Bronchial epithelial cell (primary cell): ENCODE measurements at regions not wholly inside any gene's neighbourhood (a gene's known extent, or its start where the extent isn't known, plus 50 kb on each side); places are given as distances from the start of the nearest gene placed in this dataset.

Source experiments
- DNase-seq: peaks from one replicate; pipeline ENCODE4 v3.0.0-alpha.2; 2010; ENCODE audit warnings: low read depth
- FAIRE-seq: peaks from 2 replicates; lab custom pipeline; 2011; peaks lifted over from hg19 to GRCh38; lab: Jason Lieb, UNC
- H3K27me3 ChIP-seq: 2 replicates; pipeline ENCODE4 v1.5.1; 2011; ENCODE audit warnings: low read length; ENCODE audit not compliant: control insufficient read depth, insufficient read depth
- H3K36me3 ChIP-seq: 2 replicates; pipeline ENCODE4 v1.5.1; 2011; ENCODE audit warnings: low read length; ENCODE audit not compliant: control insufficient read depth, insufficient read depth
- H3K4me3 ChIP-seq: 2 replicates; pipeline ENCODE4 v1.5.1; 2011; ENCODE audit warnings: mild to moderate bottlenecking, low read depth, low read length, control low read depth
- TF ChIP-seq, protein P1 (sequence below): IDR thresholded peaks from 2 replicates; pipeline ENCODE4 v1.5.1; 2011; ENCODE audit warnings: mild to moderate bottlenecking, moderate library complexity, low read length, control low read depth, inconsistent platforms; ENCODE audit not compliant: insufficient read depth, severe bottlenecking

DNA sequence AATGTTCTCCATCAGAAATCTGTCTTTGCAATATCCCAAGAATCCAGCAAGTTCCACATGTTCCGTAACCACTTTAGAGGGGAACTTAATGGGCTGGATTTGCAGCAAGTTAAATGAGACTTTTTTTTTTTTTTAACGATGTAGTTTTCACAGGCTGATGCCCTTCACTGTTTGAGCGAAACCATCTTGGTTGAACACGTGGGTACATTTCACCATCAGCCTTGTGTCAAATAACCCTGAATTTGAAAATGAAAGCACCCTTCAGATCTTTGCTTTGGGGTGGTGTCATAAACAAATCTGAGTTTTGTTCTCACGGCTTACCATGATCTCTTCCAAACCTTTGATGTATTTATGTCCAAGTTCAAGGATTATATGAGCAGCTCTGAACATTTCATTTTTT lies 73.7 kb upstream of the EXOC2 start:
- H3K36me3 ChIP-seq = no peaks in the 10 kb centered on the region
- DNase-seq (no peak), FAIRE-seq (no peak)
- TF ChIP-seq, protein P1, sequence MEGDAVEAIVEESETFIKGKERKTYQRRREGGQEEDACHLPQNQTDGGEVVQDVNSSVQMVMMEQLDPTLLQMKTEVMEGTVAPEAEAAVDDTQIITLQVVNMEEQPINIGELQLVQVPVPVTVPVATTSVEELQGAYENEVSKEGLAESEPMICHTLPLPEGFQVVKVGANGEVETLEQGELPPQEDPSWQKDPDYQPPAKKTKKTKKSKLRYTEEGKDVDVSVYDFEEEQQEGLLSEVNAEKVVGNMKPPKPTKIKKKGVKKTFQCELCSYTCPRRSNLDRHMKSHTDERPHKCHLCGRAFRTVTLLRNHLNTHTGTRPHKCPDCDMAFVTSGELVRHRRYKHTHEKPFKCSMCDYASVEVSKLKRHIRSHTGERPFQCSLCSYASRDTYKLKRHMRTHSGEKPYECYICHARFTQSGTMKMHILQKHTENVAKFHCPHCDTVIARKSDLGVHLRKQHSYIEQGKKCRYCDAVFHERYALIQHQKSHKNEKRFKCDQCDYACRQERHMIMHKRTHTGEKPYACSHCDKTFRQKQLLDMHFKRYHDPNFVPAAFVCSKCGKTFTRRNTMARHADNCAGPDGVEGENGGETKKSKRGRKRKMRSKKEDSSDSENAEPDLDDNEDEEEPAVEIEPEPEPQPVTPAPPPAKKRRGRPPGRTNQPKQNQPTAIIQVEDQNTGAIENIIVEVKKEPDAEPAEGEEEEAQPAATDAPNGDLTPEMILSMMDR = no peak
- no peak overlapping the region for H3K4me3 ChIP-seq
- no peaks in the 10 kb centered on the region for H3K27me3 ChIP-seq

DNA sequence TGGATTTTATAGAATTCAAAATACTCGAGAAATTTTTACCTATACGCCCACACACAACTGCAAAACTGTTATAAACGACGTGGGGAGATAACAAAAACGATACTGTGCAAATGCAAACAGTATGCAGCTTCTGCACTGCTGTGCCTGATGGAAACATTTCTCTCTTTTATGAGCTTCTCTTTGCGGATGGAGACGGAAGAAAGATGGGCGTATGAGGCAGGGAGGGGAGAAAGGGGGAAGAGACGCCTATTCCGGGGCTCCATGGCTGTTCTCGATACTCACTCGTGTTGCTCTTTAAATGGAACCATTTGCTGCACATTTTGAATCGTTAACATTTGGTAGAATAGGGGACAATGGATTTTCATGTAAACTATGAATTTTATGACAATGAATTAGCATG lies 69.1 kb upstream of the EXOC2 start:
- TF ChIP-seq, protein P1 = no peak
- no peak overlapping the region for H3K4me3 ChIP-seq
- H3K36me3 ChIP-seq = no peaks in the 10 kb centered on the region
- no peak for DNase-seq
- no peaks in the 10 kb centered on the region for H3K27me3 ChIP-seq
- FAIRE-seq = no peak

DNA sequence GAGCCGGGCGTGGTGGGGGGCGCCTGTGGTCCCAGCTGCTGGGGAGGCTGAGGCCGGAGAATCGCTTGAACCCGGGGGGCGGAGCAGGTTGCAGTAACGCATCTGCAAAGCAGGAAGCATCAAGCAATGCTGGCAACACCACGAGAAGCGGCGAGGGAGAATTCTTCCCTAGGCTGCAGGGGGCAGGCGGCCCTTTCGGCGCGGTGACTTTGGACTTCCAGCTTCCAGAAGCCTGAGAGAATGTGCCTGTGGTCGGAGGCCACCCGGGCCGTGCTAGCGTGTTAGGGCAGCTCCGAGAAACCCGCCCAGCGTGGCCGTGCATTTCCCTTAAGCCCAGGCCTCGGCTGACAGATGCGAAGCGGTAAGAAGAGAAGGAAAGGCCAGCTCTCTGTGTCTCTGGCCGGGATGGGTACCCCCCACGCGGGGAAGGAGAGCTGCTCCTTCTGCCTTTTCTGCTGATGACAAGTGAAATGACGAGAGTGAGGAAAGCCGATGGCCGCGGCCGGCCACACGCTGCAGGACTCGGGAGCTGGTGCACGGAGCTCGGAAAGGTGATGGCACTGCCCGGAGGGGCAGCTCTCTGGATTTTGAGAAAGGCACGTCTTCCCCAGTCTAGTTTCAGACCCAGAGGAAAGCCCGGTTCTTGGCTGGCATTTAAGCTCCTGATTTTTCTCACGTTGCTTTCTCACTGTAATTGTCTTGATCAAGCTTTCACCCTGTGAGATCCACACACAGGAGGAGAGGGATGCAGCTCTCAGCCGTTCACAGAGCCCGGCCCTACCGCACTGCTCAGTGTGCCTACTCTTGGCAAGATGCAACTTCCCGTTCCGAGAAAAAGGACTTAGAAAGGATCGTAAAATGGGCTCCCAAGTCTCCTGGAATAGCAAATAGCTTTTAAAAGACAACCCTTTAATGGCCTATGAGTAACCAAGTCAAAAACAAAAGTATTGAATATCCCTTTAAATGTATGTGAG lies 68.3 kb upstream of the EXOC2 start:
- DNase-seq (no peak), FAIRE-seq (no peak)
- Histone ChIP-seq H3K4me3 (no peak overlapping the region), H3K27me3 (no peaks in the 10 kb centered on the region), H3K36me3 (no peaks in the 10 kb centered on the region)
- TF ChIP-seq, protein P1 = no peak

DNA sequence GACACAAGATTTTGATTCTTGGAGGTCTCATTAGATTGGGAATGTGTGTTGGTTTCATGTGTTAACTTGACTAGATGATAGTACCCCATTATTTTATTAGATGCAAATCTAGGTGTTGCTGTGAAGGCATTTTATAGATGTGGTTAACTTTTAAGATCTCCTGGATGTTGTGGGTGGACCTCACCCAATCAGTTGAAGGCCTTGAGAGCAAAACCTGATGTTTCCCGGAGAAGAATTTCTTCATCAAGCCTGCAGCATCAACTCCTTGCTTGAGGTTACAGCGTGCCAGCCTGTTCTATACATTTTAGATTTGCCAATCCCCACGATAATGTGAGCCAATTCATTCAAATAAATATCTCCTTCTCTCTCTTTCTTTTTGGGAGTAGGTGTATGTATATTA lies 66.8 kb upstream of the EXOC2 start:
- Histone ChIP-seq H3K4me3 (no peak overlapping the region), H3K27me3 (no peaks in the 10 kb centered on the region), H3K36me3 (no peaks in the 10 kb centered on the region)
- FAIRE-seq = no peak
- no peak for DNase-seq
- TF ChIP-seq, protein P1 = no peak

DNA sequence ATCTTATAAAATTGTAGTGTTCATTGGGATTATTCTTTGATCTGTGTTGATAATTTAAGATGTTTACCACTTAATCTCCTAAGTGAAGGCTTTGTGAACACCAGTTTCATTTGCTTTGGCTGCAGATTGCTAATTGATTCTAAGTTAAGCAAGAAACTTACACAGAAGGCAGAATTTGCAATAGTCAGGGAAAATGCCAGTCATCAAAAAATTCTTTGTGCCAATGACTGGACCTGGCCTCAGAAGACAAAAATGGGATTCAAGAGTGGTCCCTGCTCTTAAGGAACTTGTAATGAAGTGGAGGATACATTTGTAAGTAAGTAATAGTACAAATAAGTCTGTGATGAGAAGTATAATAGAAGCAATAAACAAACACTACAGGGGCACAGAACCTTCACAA lies 63.3 kb upstream of the EXOC2 start:
- DNase-seq = no peak
- no peaks in the 10 kb centered on the region for H3K27me3 ChIP-seq

More for the DNA sequence above, 63.3 kb upstream of the EXOC2 start:
- no peaks in the 10 kb centered on the region for H3K36me3 ChIP-seq
- no peak overlapping the region for H3K4me3 ChIP-seq
- TF ChIP-seq, protein P1 = no peak
- FAIRE-seq = no peak
